Activated CD8-positive, alpha-beta T cell treated with anti-CD3 and anti-CD28 coated beads, Interleukin-2, amount 10 ng/mL, durations not matched to agents 7 days and 5 days (primary cell): ENCODE measurements at regions not wholly inside any gene's neighbourhood (a gene's known extent, or its start where the extent isn't known, plus 50 kb on each side); places are given as distances from the start of the nearest gene placed in this dataset.

Source experiments
- ATAC-seq: fragments of 150-1000 bp; cut with Tn5 transposase; one replicate; pipeline ENCODE4 v1.10.0; 2021; ENCODE audit warnings: moderate library complexity
- CTCF ChIA-PET: fragments of 350-600 bp; sonication (Branson Sonifier 250); formaldehyde crosslinking; loops from one replicate; lab custom pipeline; 2021; ENCODE audit warnings: antibody characterized with exemption; lab: Charles Lee
- POLR2A ChIA-PET: fragments of 350-600 bp; sonication (Branson Sonifier 250); formaldehyde crosslinking; loops from one replicate; lab custom pipeline; 2021; ENCODE audit warnings: antibody characterized with exemption; lab: Charles Lee
- DNase-seq: peaks from one replicate; pipeline ENCODE4 v3.0.0-alpha.2; 2020
- H3K27ac Mint-ChIP-seq: one replicate; pipeline ENCODE4 v1.8.0; 2021; ENCODE audit warnings: mild to moderate bottlenecking, mixed read lengths
- H3K27me3 Mint-ChIP-seq: one replicate; pipeline ENCODE4 v1.8.0; 2021; ENCODE audit warnings: low read depth, mixed read lengths
- H3K36me3 Mint-ChIP-seq: one replicate; pipeline ENCODE4 v1.8.0; 2021; ENCODE audit warnings: low read depth, mixed read lengths
- H3K4me1 Mint-ChIP-seq: one replicate; pipeline ENCODE4 v1.8.0; 2021; ENCODE audit warnings: low read depth, mixed read lengths
- H3K4me3 Mint-ChIP-seq: one replicate; pipeline ENCODE4 v1.8.0; 2021; ENCODE audit warnings: mild to moderate bottlenecking, mixed read lengths
- H3K9me3 Mint-ChIP-seq: one replicate; pipeline ENCODE4 v1.8.0; 2022; ENCODE audit warnings: mixed read lengths; ENCODE audit not compliant: insufficient read depth

DNA sequence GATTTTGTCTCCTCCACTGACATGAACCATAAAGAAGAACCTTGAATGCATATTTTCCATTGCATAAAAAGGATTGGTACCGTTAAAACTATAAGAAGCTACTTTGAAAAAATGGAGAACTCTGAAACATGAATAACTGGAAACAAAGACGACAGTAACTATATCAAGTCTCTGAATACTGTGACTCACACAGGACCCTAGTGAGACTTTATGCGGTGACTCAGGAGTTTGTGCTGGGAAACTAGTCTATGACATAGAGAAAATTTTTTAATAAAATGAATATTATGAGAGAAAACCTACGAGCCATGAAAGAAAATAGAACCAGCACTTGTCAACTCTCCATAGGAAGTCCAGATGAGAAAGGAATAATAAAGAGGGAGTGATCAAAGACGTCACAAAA is 339.9 kb upstream of the ADARB2 start:
- POLR2A ChIA-PET: no interaction called here
- no peaks in the 10 kb centered on the region for H3K27me3 Mint-ChIP-seq
- no peaks in the 10 kb centered on the region for H3K36me3 Mint-ChIP-seq
- no peak for ATAC-seq
- H3K9me3 Mint-ChIP-seq: no peaks in the 10 kb centered on the region
- no peak overlapping the region for H3K4me3 Mint-ChIP-seq
- CTCF ChIA-PET: no interaction called here
- DNase-seq: no peak
- H3K27ac Mint-ChIP-seq: no peak overlapping the region
- H3K4me1 Mint-ChIP-seq: no peaks in the 10 kb centered on the region

GRCh38 chr10:2076528-2076927 is 339.2 kb upstream of the ADARB2 start:
- CTCF ChIA-PET: no interaction called here

GRCh38 chr10:2067015-2067414 is 329.7 kb upstream of the ADARB2 start:
- CTCF ChIA-PET: no interaction called here
- POLR2A ChIA-PET: no interaction called here
- DNase-seq (no peak), ATAC-seq (no peak)
- Mint-ChIP-seq H3K9me3 (no peaks in the 10 kb centered on the region), H3K36me3 (no peaks in the 10 kb centered on the region), H3K4me3 (no peak overlapping the region), H3K27ac (no peak overlapping the region), H3K4me1 (no peaks in the 10 kb centered on the region), H3K27me3 (no peaks in the 10 kb centered on the region)

More at GRCh38 chr10:2076528-2076927, 339.2 kb upstream of the ADARB2 start:
- DNase-seq (no peak), ATAC-seq (no peak)
- no peaks in the 10 kb centered on the region for H3K9me3 Mint-ChIP-seq
- no peaks in the 10 kb centered on the region for H3K4me1 Mint-ChIP-seq
- H3K27ac Mint-ChIP-seq: no peak overlapping the region
- POLR2A ChIA-PET: no interaction called here
- H3K27me3 Mint-ChIP-seq: no peaks in the 10 kb centered on the region
- H3K4me3 Mint-ChIP-seq: no peak overlapping the region
- no peaks in the 10 kb centered on the region for H3K36me3 Mint-ChIP-seq

- Mint-ChIP-seq H3K27ac (no peak overlapping the region), H3K4me1 (no peaks in the 10 kb centered on the region), H3K27me3 (no peaks in the 10 kb centered on the region), H3K9me3 (no peaks in the 10 kb centered on the region), H3K4me3 (no peak overlapping the region), H3K36me3 (no peaks in the 10 kb centered on the region)
- ATAC-seq (no peak), DNase-seq (no peak)
- POLR2A ChIA-PET: no interaction called here
- CTCF ChIA-PET: no interaction called here
Measured at GRCh38 chr10:2054728-2055127, 317.4 kb upstream of the ADARB2 start.

DNA sequence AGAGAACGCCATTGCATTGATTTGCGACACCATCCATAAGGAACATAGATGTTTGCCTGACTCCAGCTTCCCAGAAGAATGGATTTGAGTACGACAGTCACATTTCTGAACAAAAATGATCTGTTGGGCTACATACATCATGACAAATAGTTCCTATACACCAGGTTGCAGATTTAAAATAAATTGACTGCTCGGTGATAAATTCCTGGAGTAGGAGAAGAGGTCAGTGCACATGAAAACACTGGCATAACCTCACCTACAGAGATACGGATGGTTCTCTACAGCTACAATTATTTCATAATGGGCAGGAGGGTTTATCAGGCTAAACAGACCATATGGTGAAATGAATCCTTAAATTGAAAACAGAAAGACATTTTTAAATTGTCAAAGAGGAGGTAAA is 316.5 kb upstream of the ADARB2 start:
- no peak overlapping the region for H3K27ac Mint-ChIP-seq
- H3K4me3 Mint-ChIP-seq: no peak overlapping the region
- no peaks in the 10 kb centered on the region for H3K36me3 Mint-ChIP-seq
- ChIA-PET CTCF (no interaction called here), POLR2A (no interaction called here)
- H3K4me1 Mint-ChIP-seq: no peaks in the 10 kb centered on the region
- no peak for DNase-seq
- H3K9me3 Mint-ChIP-seq: no peaks in the 10 kb centered on the region
- no peak for ATAC-seq
- H3K27me3 Mint-ChIP-seq: no peaks in the 10 kb centered on the region

- ChIA-PET POLR2A (no interaction called here), CTCF (no interaction called here)
- Mint-ChIP-seq H3K27me3 (no peaks in the 10 kb centered on the region), H3K4me1 (no peaks in the 10 kb centered on the region), H3K27ac (no peak overlapping the region), H3K4me3 (no peak overlapping the region), H3K36me3 (no peaks in the 10 kb centered on the region), H3K9me3 (no peaks in the 10 kb centered on the region)
- ATAC-seq: no peak
- DNase-seq: no peak
Measured at GRCh38 chr10:2051108-2051507, 313.8 kb upstream of the ADARB2 start.

DNA sequence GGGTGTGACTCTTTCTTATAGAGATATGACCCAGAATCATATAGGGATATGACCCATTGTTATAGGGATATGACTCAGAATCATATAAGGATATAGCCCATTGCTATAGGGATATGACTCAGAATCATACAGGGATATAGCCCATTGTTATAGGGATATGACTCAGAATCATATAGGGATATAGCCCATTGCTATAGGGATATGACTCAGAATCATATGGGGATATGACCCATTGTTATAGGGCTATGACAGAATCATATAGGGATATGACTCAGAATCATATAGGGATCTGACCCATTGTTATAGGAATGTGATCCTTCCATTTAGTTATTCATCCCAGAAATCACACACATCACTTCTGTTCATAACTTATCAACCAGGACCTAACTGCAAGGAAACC is 312.2 kb upstream of the ADARB2 start:
- ChIA-PET CTCF (no interaction called here), POLR2A (no interaction called here)
- no peak for DNase-seq
- Mint-ChIP-seq H3K27me3 (no peaks in the 10 kb centered on the region), H3K36me3 (no peaks in the 10 kb centered on the region), H3K4me3 (no peak overlapping the region), H3K4me1 (no peaks in the 10 kb centered on the region), H3K27ac (no peak overlapping the region), H3K9me3 (no peaks in the 10 kb centered on the region)
- ATAC-seq: no peak

DNA sequence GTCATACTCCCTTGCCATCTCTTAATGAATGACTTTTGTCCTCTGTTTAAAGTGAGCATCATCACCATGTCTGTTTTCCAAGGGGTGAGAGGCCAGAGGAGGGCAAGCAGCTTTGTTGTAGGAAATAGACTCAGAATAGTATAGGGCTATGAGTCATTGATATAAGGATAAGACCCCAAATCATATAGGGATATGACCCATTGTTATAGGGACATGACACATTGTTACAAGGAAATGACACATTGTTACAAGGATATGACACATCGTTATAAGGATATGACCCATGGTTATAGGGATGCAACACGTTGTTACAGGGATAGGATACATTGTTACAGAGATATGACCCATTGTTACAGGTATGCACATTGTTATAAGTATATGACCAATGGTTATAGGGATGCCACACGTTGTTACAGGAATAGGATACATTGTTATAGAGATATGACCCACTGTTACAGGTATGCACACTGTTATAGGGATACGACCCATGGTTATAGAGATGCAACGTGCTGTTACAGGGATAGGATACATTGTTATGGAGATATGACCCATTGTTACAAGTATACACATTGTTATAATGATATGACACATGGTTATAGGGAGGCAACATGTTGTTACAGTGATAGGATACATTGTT is 311.1 kb upstream of the ADARB2 start:
- no peaks in the 10 kb centered on the region for H3K36me3 Mint-ChIP-seq
- ChIA-PET POLR2A (no interaction called here), CTCF (no interaction called here)
- H3K9me3 Mint-ChIP-seq: no peaks in the 10 kb centered on the region
- DNase-seq (no peak), ATAC-seq (no peak)
- no peak overlapping the region for H3K4me3 Mint-ChIP-seq
- no peaks in the 10 kb centered on the region for H3K27me3 Mint-ChIP-seq
- H3K4me1 Mint-ChIP-seq: no peaks in the 10 kb centered on the region
- no peak overlapping the region for H3K27ac Mint-ChIP-seq

- H3K27ac Mint-ChIP-seq: no peak overlapping the region
- H3K27me3 Mint-ChIP-seq: no peaks in the 10 kb centered on the region
- no peak overlapping the region for H3K4me3 Mint-ChIP-seq
- DNase-seq (no peak), ATAC-seq (no peak)
- no peaks in the 10 kb centered on the region for H3K4me1 Mint-ChIP-seq
- POLR2A ChIA-PET: no interaction called here
- no peaks in the 10 kb centered on the region for H3K9me3 Mint-ChIP-seq
- CTCF ChIA-PET: no interaction called here
- H3K36me3 Mint-ChIP-seq: no peaks in the 10 kb centered on the region
Measured at GRCh38 chr10:2047679-2048078, 310.4 kb upstream of the ADARB2 start.

DNA sequence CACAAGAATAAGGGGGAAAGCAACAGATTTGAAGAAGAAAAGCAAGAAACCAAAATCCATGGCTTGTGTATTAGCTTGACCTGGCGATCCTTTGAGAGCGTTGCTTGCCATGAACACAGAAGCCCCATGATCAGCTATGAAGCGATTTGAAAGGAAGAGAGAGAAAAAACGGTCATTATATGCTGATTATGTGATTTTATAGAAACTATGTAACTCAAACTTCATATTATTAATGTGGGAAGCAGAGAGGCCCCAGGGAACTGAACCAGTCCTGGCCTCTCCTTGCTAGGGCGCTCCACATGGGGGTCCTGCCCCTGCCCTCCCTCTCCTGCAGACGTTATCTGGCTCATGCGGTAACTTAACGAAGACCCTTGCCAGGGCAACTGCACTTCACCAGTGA is 306.1 kb upstream of the ADARB2 start:
- ChIA-PET CTCF (no interaction called here), POLR2A (no interaction called here)
- H3K4me3 Mint-ChIP-seq: no peak overlapping the region
- no peaks in the 10 kb centered on the region for H3K36me3 Mint-ChIP-seq
- H3K27ac Mint-ChIP-seq: no peak overlapping the region
- no peak for DNase-seq
- H3K27me3 Mint-ChIP-seq: no peaks in the 10 kb centered on the region
- ATAC-seq: no peak
- H3K9me3 Mint-ChIP-seq: no peaks in the 10 kb centered on the region
- no peaks in the 10 kb centered on the region for H3K4me1 Mint-ChIP-seq

DNA sequence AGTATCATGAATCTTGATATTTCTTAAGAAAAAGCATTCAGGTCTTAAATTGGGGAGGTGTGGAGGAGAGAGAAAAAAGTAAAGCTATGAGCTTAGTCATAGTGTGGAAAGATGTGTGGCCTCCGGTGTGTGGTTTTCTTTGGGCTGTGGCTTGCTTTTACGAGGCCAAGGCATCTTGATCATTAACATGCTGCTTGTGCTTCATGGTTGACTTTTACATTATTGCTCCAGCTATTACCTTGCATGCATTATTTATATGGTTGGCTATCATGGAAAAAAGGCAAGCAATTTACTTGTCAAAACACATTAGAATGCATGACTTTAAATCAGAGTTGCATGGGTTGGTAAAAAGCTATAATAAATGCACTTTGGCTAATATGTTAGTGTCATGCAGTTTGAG is 300.7 kb upstream of the ADARB2 start:
- DNase-seq (no peak), ATAC-seq (no peak)
- ChIA-PET CTCF (no interaction called here), POLR2A (no interaction called here)
- Mint-ChIP-seq H3K9me3 (no peaks in the 10 kb centered on the region), H3K36me3 (no peaks in the 10 kb centered on the region), H3K27ac (no peak overlapping the region), H3K4me3 (no peak overlapping the region), H3K4me1 (no peaks in the 10 kb centered on the region), H3K27me3 (no peaks in the 10 kb centered on the region)

- H3K27me3 Mint-ChIP-seq: no peaks in the 10 kb centered on the region
- CTCF ChIA-PET: no interaction called here
- no peaks in the 10 kb centered on the region for H3K36me3 Mint-ChIP-seq
- H3K9me3 Mint-ChIP-seq: no peaks in the 10 kb centered on the region
- no peak overlapping the region for H3K4me3 Mint-ChIP-seq
- no peak overlapping the region for H3K27ac Mint-ChIP-seq
- POLR2A ChIA-PET: no interaction called here
- ATAC-seq: no peak
- H3K4me1 Mint-ChIP-seq: no peaks in the 10 kb centered on the region
- DNase-seq: no peak
Measured at GRCh38 chr10:2037246-2037645, 299.9 kb upstream of the ADARB2 start.

DNA sequence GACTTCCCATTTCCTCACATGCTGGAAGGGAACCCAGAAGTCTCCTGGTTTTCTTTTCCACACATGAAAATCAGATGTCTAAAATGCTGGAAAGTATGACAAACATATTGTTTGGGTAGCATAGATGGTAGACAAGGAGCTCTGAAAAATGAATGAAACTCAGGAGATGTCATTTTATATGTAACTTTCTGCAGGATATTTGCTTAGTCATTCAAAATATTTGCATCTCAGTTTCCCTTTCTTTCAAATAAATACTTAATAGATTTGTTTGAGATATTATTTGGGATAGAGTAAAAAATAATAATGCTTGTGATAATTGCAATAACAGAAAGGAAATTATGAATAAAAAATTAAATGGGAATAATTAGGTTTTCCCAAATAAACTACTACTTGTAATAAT is 298.9 kb upstream of the ADARB2 start:
- H3K27ac Mint-ChIP-seq: no peak overlapping the region
- no peak for DNase-seq
- CTCF ChIA-PET: no interaction called here
- POLR2A ChIA-PET: no interaction called here
- H3K4me3 Mint-ChIP-seq: no peak overlapping the region
- H3K9me3 Mint-ChIP-seq: no peaks in the 10 kb centered on the region
- H3K36me3 Mint-ChIP-seq: no peaks in the 10 kb centered on the region
- no peaks in the 10 kb centered on the region for H3K27me3 Mint-ChIP-seq
- no peak for ATAC-seq
- H3K4me1 Mint-ChIP-seq: no peaks in the 10 kb centered on the region
